ENCODE measurements at regions not wholly inside any gene's neighbourhood (a gene's known extent, or its start where the extent isn't known, plus 50 kb on each side); places are given as distances from the start of the nearest gene placed in this dataset.

DNA sequence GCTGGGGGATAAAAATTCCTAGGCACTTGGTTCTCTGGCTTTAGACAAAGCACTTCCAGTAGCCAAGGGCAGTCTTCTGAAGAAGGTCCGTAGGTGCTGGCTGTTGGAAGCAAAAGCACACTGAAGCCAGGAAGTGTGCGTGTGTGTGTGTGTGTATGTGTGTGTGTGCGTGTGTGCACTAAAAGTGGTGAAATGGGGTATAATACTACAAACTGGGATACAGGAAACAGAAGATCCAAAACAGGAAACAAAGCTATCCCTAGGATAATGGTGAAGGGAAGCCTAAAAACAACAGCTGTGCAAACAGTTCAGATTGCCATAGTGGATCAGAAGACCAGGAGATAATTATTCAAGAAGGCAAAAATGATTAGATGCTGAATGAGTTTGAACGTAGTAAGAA is 103.4 kb downstream of the IL20RB start:
- H3K27me3 ChIP-seq (replicated peaks in 1 of 7) = no peaks in the 10 kb centered on the region
- no peak for DNase-seq
- no peaks in the 10 kb centered on the region for H3K4me1 ChIP-seq
- no peak overlapping the region for H3K27ac ChIP-seq
- intact Hi-C loops (cut with DNase I; ENCODE audit: low total_unique reads) = no loop called here
- TF ChIP-seq, protein P1, sequence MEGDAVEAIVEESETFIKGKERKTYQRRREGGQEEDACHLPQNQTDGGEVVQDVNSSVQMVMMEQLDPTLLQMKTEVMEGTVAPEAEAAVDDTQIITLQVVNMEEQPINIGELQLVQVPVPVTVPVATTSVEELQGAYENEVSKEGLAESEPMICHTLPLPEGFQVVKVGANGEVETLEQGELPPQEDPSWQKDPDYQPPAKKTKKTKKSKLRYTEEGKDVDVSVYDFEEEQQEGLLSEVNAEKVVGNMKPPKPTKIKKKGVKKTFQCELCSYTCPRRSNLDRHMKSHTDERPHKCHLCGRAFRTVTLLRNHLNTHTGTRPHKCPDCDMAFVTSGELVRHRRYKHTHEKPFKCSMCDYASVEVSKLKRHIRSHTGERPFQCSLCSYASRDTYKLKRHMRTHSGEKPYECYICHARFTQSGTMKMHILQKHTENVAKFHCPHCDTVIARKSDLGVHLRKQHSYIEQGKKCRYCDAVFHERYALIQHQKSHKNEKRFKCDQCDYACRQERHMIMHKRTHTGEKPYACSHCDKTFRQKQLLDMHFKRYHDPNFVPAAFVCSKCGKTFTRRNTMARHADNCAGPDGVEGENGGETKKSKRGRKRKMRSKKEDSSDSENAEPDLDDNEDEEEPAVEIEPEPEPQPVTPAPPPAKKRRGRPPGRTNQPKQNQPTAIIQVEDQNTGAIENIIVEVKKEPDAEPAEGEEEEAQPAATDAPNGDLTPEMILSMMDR (IDR thresholded peaks at IDR 0.05 in 8 of 11, conservative IDR thresholded peaks at IDR 0.05 in 3 of 11) = no peak
- TF ChIP-seq POLR2AphosphoS5 (IDR thresholded peaks at IDR 0.05) (no peak), POLR2A (IDR thresholded peaks at IDR 0.05) (no peak)
- no peaks in the 10 kb centered on the region for H3K36me3 ChIP-seq
- 59 to 74% (median 70%) methylated on average over 4 of the region's 4 CpGs for WGBS, 5 donors
- no peak overlapping the region for H3K4me3 ChIP-seq
- H3K9me3 ChIP-seq = peaks cover 0 to 7% (median 0%) of the 10 kb centered on the region in 8 donors

DNA sequence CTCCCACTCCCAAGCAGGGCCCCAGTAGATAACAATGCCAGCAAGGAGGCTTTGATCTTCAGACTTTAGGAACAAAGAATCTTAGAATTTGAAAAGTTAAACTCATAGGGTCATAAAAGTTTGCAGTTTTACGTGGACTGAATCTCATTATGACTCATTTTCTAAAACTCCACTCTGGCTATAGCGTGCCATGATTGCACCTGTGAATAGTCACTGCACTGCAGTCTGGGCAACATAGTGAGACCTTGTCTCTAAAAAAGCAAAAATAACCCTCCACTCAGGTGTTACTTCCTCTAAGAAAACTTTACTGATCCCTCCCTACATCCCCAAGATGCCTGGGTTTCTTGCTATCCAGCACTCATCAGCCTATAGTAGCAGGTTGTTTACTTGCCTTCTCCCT is 104.5 kb downstream of the IL20RB start:
- H3K27ac ChIP-seq = no peak overlapping the region
- TF ChIP-seq, protein P1 (IDR thresholded peaks at IDR 0.05 in 8 of 11, conservative IDR thresholded peaks at IDR 0.05 in 3 of 11) = no peak
- no peak for TF ChIP-seq POLR2A (IDR thresholded peaks at IDR 0.05)
- TF ChIP-seq POLR2AphosphoS5 (IDR thresholded peaks at IDR 0.05) = no peak
- 63 to 83% (median 72%) methylated on average over 2 of the region's 2 CpGs for WGBS, 5 donors
- H3K4me1 ChIP-seq = no peaks in the 10 kb centered on the region
- H3K36me3 ChIP-seq = no peaks in the 10 kb centered on the region
- H3K9me3 ChIP-seq = peaks cover 0 to 7% (median 0%) of the 10 kb centered on the region in 8 donors
- intact Hi-C loops (cut with DNase I; ENCODE audit: low total_unique reads) = no loop called here
- no peak for DNase-seq
- H3K27me3 ChIP-seq (replicated peaks in 1 of 7) = no peaks in the 10 kb centered on the region
- H3K4me3 ChIP-seq = no peak overlapping the region

DNA sequence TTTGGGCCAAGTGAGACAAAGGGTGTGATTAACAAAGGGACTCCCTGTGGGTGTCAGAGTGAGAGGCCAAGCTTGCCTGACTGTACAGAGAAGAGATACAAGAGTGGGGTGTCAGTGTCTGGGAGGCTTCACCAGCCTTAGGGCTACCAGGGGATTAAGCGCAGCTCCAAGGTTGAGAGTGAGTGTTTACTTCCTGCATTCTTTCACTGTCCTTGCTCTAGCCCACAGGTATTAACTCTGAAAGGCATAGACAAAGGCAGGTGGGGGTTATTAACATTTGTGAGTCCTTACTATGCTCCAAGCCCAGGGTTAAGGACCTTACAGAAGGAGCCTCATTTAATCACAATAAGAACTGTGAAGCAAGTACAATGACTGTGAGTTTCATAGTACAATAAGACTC is 107.6 kb downstream of the IL20RB start:
- Histone ChIP-seq H3K27ac (no peak overlapping the region), H3K4me3 (no peak overlapping the region), H3K9me3 (peaks cover 0 to 7% (median 0%) of the 10 kb centered on the region in 8 donors), H3K36me3 (no peaks in the 10 kb centered on the region), H3K4me1 (no peaks in the 10 kb centered on the region), H3K27me3 (replicated peaks in 1 of 7) (no peaks in the 10 kb centered on the region)
- WGBS, 5 donors = 61 to 82% (median 70%) methylated on average over 1 of the region's 1 CpG
- TF ChIP-seq POLR2AphosphoS5 (IDR thresholded peaks at IDR 0.05) (no peak), POLR2A (IDR thresholded peaks at IDR 0.05) (no peak)
- TF ChIP-seq, protein P1 (IDR thresholded peaks at IDR 0.05 in 8 of 11, conservative IDR thresholded peaks at IDR 0.05 in 3 of 11) = no peak
- DNase-seq = no peak
- intact Hi-C loops (cut with DNase I; ENCODE audit: low total_unique reads) = no loop called here

DNA sequence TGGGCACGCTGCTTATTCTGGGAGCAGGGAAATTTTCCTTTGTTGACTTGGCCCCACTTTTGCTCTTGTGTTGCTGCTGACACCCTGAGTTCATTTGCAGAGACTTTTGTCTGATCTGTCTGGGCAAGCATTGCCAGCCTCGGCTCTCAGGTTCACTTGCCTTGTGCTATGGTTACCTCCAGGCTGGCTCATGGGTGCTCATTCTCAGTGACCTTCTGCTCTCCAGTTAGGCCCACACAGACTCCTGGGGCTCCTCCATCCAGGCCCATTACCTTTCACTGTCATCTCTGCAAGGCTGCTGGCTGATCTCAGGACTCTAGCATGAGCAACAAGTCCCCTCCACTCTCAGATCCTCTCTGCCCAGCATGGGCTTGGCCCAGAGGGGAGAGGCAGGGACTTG is 108.3 kb downstream of the IL20RB start:
- Histone ChIP-seq H3K27me3 (replicated peaks in 1 of 7) (no peaks in the 10 kb centered on the region), H3K4me1 (no peaks in the 10 kb centered on the region), H3K9me3 (peaks cover 0 to 7% (median 0%) of the 10 kb centered on the region in 8 donors), H3K27ac (no peak overlapping the region), H3K4me3 (no peak overlapping the region), H3K36me3 (no peaks in the 10 kb centered on the region)
- TF ChIP-seq, protein P1 (IDR thresholded peaks at IDR 0.05 in 8 of 11, conservative IDR thresholded peaks at IDR 0.05 in 3 of 11) = no peak
- TF ChIP-seq POLR2AphosphoS5 (IDR thresholded peaks at IDR 0.05) = no peak
- no peak for TF ChIP-seq POLR2A (IDR thresholded peaks at IDR 0.05)
- DNase-seq = no peak
- intact Hi-C loops (cut with DNase I; ENCODE audit: low total_unique reads) = no loop called here
- WGBS, 5 donors = 82 to 96% (median 88%) methylated on average over 2 of the region's 2 CpGs
